ENCODE measurements at regions not wholly inside any gene's neighbourhood (a gene's known extent, or its start where the extent isn't known, plus 50 kb on each side); places are given as distances from the start of the nearest gene placed in this dataset.

GRCh38 chr16:14344292-14344691 lies 273.2 kb downstream of the MRTFB start (continued):
- no peak for TF ChIP-seq RERE (CRISPR knock-in tag; IDR thresholded peaks at IDR 0.05; ENCODE audit: borderline replicate concordance)
- no peak for TF ChIP-seq SMARCB1 (IDR thresholded peaks at IDR 0.05; ENCODE audit: insufficient read length, low read depth)
- no peak for TF ChIP-seq EZH2 (IDR thresholded peaks at IDR 0.05; ENCODE audit: borderline replicate concordance, low read depth, low read length)
- no peak for TF ChIP-seq DIDO1 (tag; IDR thresholded peaks at IDR 0.05; ENCODE audit: low read depth)
- no peak for TF ChIP-seq ZNF780A (CRISPR knock-in tag; IDR thresholded peaks at IDR 0.05)
- TF ChIP-seq SP1 (CRISPR knock-in tag; IDR thresholded peaks at IDR 0.05) = no peak
- TF ChIP-seq RBM34 (IDR thresholded peaks at IDR 0.05; ENCODE audit: borderline replicate concordance, insufficient read depth, low read length) = no peak
- TF ChIP-seq PTRF (tag; IDR thresholded peaks at IDR 0.05) = no peak
- no peak for TF ChIP-seq ADNP (tag; IDR thresholded peaks at IDR 0.05)
- no peak for TF ChIP-seq NCOA4 (IDR thresholded peaks at IDR 0.05; ENCODE audit: partially characterized antibody)
- TF ChIP-seq ZNF785 (CRISPR knock-in tag; IDR thresholded peaks at IDR 0.05) = no peak
- TF ChIP-seq SRSF7 (optimal IDR thresholded peaks at IDR 0.05; ENCODE audit: low read depth, low read length) = no peak
- TF ChIP-seq PKNOX1 (IDR thresholded peaks at IDR 0.05) = peak; percentile 39
- TF ChIP-seq RCOR1 (IDR thresholded peaks at IDR 0.05; ENCODE audit: borderline replicate concordance in 1 of 2, low read depth in 2 of 2, low read length in 2 of 2) = no peak
- no peak for TF ChIP-seq HDAC1 (IDR thresholded peaks at IDR 0.05)
- peak; percentile 69 for TF ChIP-seq BCOR (IDR thresholded peaks at IDR 0.05)
- TF ChIP-seq KLF13 (tag; IDR thresholded peaks at IDR 0.05; ENCODE audit: borderline replicate concordance, low read depth) = no peak
- no peak for TF ChIP-seq RFX1 (IDR thresholded peaks at IDR 0.05)
- peak; percentile 45 for TF ChIP-seq EGR1 (conservative IDR thresholded peaks at IDR 0.05)
- TF ChIP-seq ZKSCAN8 (CRISPR knock-in tag; IDR thresholded peaks at IDR 0.05) = no peak
- TF ChIP-seq ZFP36 (IDR thresholded peaks at IDR 0.05; ENCODE audit: low read depth, low read length, partially characterized antibody) = peak; percentile 71
